T-helper 1 cell treated with Interleukin-12 subunit alpha and Interleukin-12 subunit beta and Interleukin-4 antibody, amounts not matched to agents 30 ng/mL and 1 ng/mL, for 36 hours (primary cell): ENCODE measurements at regions not wholly inside any gene's neighbourhood (a gene's known extent, or its start where the extent isn't known, plus 50 kb on each side); places are given as distances from the start of the nearest gene placed in this dataset.
"Not testable (repeated sequence)": the region's sequence is repeated elsewhere in the genome, so short reads cannot be mapped to it uniquely, and the experiment has no call there.

Experiments
- intact Hi-C: fragments of 100-400 bp; cut with micrococcal nuclease; formaldehyde crosslinking; loops from one replicate; pipeline ENCODE4 v1.15.1; 2024

GRCh38 chr10:44725404-44725803 lies 185.7 kb upstream of the TMEM72 start:
- intact Hi-C loops, result no loop called here

- intact Hi-C loops, result no loop called here
Measured at GRCh38 chr10:44731283-44731682, 179.9 kb upstream of the TMEM72 start.

- intact Hi-C loops, result no loop called here
Measured at GRCh38 chr10:44733501-44734488, 177.3 kb upstream of the TMEM72 start.

GRCh38 chr10:44742248-44742647 lies 168.9 kb upstream of the TMEM72 start:
- intact Hi-C loops, result no loop called here

GRCh38 chr10:44743535-44743934 lies 167.6 kb upstream of the TMEM72 start:
- intact Hi-C loops, result no loop called here

- intact Hi-C loops, result no loop called here
Measured at GRCh38 chr10:44745920-44746319, 165.2 kb upstream of the TMEM72 start.

- intact Hi-C loops, result no loop called here
Measured at GRCh38 chr10:44747593-44748172, 163.5 kb upstream of the TMEM72 start.

- intact Hi-C loops, result no loop called here
Measured at GRCh38 chr10:44749151-44749550, 162.0 kb upstream of the TMEM72 start.

- intact Hi-C loops, result no loop called here
Measured at GRCh38 chr10:44752451-44753441, 158.4 kb upstream of the TMEM72 start.

GRCh38 chr10:44754355-44754754 lies 156.8 kb upstream of the TMEM72 start:
- intact Hi-C loops, result not testable (repeated sequence)

- intact Hi-C loops, result no loop called here
Measured at GRCh38 chr10:44755481-44755880, 155.7 kb upstream of the TMEM72 start.

- intact Hi-C loops, result no loop called here
Measured at GRCh38 chr10:44756216-44756615, 154.9 kb upstream of the TMEM72 start.

- intact Hi-C loops, result no loop called here
Measured at GRCh38 chr10:44757551-44758205, 153.5 kb upstream of the TMEM72 start.

- intact Hi-C loops, result no loop called here
Measured at GRCh38 chr10:44759122-44759521, 152.0 kb upstream of the TMEM72 start.

- intact Hi-C loops, result no loop called here
Measured at GRCh38 chr10:44760513-44760912, 150.6 kb upstream of the TMEM72 start.

GRCh38 chr10:44761076-44761475 lies 150.1 kb upstream of the TMEM72 start:
- intact Hi-C loops, result no loop called here

- intact Hi-C loops, result no loop called here
Measured at GRCh38 chr10:44763331-44763730, 147.8 kb upstream of the TMEM72 start.

GRCh38 chr10:44765299-44765698 lies 145.8 kb upstream of the TMEM72 start:
- intact Hi-C loops, result no loop called here

- intact Hi-C loops, result no loop called here
Measured at GRCh38 chr10:44766631-44767030, 144.5 kb upstream of the TMEM72 start.

- intact Hi-C loops, result no loop called here
Measured at GRCh38 chr10:44769450-44769849, 141.7 kb upstream of the TMEM72 start.
